Heart right ventricle (tissue), 16 donors: ENCODE measurements at regions not wholly inside any gene's neighbourhood (a gene's known extent, or its start where the extent isn't known, plus 50 kb on each side); places are given as distances from the start of the nearest gene placed in this dataset.

Experiments
- ATAC-seq, 8 donors: fragments of 200-7000 bp; cut with Tn5 transposase; one replicate each; pipeline ENCODE4 v1.9.1; 2020; ENCODE audit warnings: mild to moderate bottlenecking in 8 of 8, moderate library complexity in 8 of 8, moderate number of reproducible peaks in 1 of 8
- DNase-seq, 2 donors: peaks; one replicate each; pipeline ENCODE4 v3.0.0-alpha.2; 2020
- H3K27ac ChIP-seq, 10 donors: fragments of 200-600 bp; sonication (generic) in 2 of 10; one replicate each; pipeline versions ENCODE4 v1.5.0 to v1.8.0; 2020 to 2022; ENCODE audit warnings: mild to moderate bottlenecking in 3 of 10
- H3K27me3 ChIP-seq, 7 donors: fragments of 200-600 bp; one replicate each; pipeline ENCODE4 v1.8.0; 2021 to 2022; ENCODE audit warnings: mild to moderate bottlenecking in 2 of 7
- H3K36me3 ChIP-seq, 9 donors: fragments of 200-600 bp; sonication (generic) in 1 of 9; one replicate each; pipeline versions ENCODE4 v1.5.0 to v1.8.0; 2020 to 2022; ENCODE audit warnings: mild to moderate bottlenecking in 2 of 9
- H3K4me1 ChIP-seq, 9 donors: fragments of 200-600 bp; sonication (generic) in 1 of 9; one replicate each; pipeline versions ENCODE4 v1.5.0 to v1.8.0; 2020 to 2022; ENCODE audit warnings: mild to moderate bottlenecking in 4 of 9
- H3K4me3 ChIP-seq, 10 donors: fragments of 200-600 bp; sonication (generic) in 2 of 10; one replicate each; pipeline versions ENCODE4 v1.5.0 to v1.8.0; 2020 to 2022; ENCODE audit warnings: mild to moderate bottlenecking in 7 of 10, moderate library complexity in 2 of 10
- H3K9me3 ChIP-seq, 11 donors: fragments of 200-600 bp in 10 of 11; sonication (generic) in 2 of 11; one replicate each; pipeline versions ENCODE4 v1.5.0 to v1.8.0; 2013 to 2022; ENCODE audit warnings: mild to moderate bottlenecking in 2 of 11, control low read depth in 1 of 11, moderate library complexity in 1 of 11
- WGBS, 2 donors: extraction: QIAGEN DNeasy Blood & Tissue Kit; methylation state at CpG; one replicate each; pipeline ENCODE4 v1.1.7; 2013; ENCODE audit warnings: inconsistent platforms in 1 of 2; 5-methylcytosine and 5-hydroxymethylcytosine counted together
- intact Hi-C, 10 donors: fragments of 100-400 bp; cut with DNase I; formaldehyde crosslinking; loops; one replicate each; pipeline versions ENCODE4 v1.11.1 to v1.14.2; 2022
- TF ChIP-seq, protein P1 (sequence below), 9 donors: fragments of 200-600 bp; sonication (generic) in 2 of 9; IDR thresholded peaks; one replicate each; pipeline versions ENCODE4 v1.5.0 to v1.8.0; 2021 to 2022; ENCODE audit warnings: antibody characterized with exemption in 9 of 9, mild to moderate bottlenecking in 5 of 9, moderate library complexity in 1 of 9
- donor health status: Arrhythmogenic right ventricular cardiomyopathy.
- donor health status: ischemic (EF 13 %, LVEDD 7.1; RV severe dilation, severe dysfunction).
- donor health status: healthy with polysubstance abuse.
- donor health status: DM: no; HTN: yes; CAD: no.
- donor health status: DM: no; HTN: no; CAD: no.
- donor health status: ischemic (EF 25% LVEDD 6.9; RV normal size, moderate dysfunction).
- donor health status: ischemic (EF 25% LVEDD 5.7; RV mildly dilated, moderate dysfunction).
- donor health status: healthy.
- donor health status: DM: yes; HTN: yes; CAD: no.
- donor health status: Ischemic cardiomyopathy.
- donor health status: ischemic (EF 35%, LVEDD 5.7; RV mildly dilated, moderate dysfunction).
- donor health status: nonischemic (EF 11% LVEDD 7.7; RV severe dilation, severe dysfunction).
- donor health status: DM: yes; HTN: yes; CAD: no.
- donor health status: PGD.
- donor health status: ischemic (EF 29% LVEDD 5.4; RV normal size, mild dysfunction).
- donor health status: nonischemic (EF 23%, LVEDD 6.1; RV moderate dilation, normal function).

DNA sequence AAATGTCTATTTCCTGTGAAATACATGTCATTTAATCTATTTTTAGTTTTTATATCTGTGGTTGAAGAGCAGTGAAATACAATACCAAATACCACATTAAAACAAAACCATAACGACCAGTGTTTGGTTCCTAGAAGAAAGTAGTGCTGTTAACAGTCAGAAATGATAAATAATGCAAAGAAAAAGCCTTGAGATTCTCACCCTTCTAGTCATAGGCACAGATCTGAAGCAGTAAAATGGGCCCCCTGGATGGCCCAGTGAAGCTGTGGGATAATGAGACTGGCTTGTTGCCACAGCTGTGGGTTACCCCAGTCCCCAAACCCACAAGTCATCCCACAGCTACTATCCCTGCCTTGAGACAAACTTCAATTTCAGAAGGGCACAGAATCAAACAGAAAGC, 137.3 kb upstream of the RPL34 start:
- WGBS, 2 donors: 27 to 40% methylated on average over 1 of the region's 1 CpG
- TF ChIP-seq, protein P1, sequence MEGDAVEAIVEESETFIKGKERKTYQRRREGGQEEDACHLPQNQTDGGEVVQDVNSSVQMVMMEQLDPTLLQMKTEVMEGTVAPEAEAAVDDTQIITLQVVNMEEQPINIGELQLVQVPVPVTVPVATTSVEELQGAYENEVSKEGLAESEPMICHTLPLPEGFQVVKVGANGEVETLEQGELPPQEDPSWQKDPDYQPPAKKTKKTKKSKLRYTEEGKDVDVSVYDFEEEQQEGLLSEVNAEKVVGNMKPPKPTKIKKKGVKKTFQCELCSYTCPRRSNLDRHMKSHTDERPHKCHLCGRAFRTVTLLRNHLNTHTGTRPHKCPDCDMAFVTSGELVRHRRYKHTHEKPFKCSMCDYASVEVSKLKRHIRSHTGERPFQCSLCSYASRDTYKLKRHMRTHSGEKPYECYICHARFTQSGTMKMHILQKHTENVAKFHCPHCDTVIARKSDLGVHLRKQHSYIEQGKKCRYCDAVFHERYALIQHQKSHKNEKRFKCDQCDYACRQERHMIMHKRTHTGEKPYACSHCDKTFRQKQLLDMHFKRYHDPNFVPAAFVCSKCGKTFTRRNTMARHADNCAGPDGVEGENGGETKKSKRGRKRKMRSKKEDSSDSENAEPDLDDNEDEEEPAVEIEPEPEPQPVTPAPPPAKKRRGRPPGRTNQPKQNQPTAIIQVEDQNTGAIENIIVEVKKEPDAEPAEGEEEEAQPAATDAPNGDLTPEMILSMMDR (IDR thresholded peaks at IDR 0.05): no peak
- Histone ChIP-seq H3K36me3 (no peaks in the 10 kb centered on the region), H3K9me3 (no peaks in the 10 kb centered on the region), H3K27ac (no peak overlapping the region), H3K4me1 (peaks cover 0 to 8% (median 0%) of the 10 kb centered on the region in 9 donors), H3K4me3 (no peak overlapping the region), H3K27me3 (no peaks in the 10 kb centered on the region)
- ATAC-seq (no peak), DNase-seq (no peak)
- intact Hi-C loops: no loop called here

DNA sequence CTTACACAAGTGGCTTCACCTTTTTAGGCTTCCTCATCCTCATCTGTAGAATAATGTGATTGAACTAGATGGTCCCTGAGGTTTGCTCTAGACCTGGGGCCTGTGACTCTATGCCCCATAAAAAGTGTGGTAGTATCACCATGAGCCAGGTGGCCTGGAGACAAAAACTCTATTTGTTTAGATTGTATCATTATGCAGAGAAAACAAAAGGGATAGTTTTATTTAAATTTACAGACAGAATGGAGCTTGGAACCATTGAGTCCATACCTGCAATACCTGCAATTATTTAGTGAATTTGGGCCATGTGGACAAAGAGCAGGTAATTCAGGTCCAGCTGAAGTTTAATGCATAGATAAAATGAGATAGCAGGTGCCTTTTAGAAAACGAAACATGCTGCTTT, 139.5 kb upstream of the RPL34 start:
- intact Hi-C loops: no loop called here
- H3K9me3 ChIP-seq: no peaks in the 10 kb centered on the region
- no peaks in the 10 kb centered on the region for H3K36me3 ChIP-seq
- ATAC-seq (no peak), DNase-seq (no peak)
- TF ChIP-seq, protein P1 (IDR thresholded peaks at IDR 0.05): no peak
- no peak overlapping the region for H3K27ac ChIP-seq
- 87 to 90% methylated on average over 1 of the region's 1 CpG for WGBS, 2 donors
- H3K4me3 ChIP-seq: no peak overlapping the region
- peaks cover 0 to 4% (median 0%) of the 10 kb centered on the region in 7 donors for H3K27me3 ChIP-seq
- peaks cover 0 to 8% (median 0%) of the 10 kb centered on the region in 9 donors for H3K4me1 ChIP-seq

DNA sequence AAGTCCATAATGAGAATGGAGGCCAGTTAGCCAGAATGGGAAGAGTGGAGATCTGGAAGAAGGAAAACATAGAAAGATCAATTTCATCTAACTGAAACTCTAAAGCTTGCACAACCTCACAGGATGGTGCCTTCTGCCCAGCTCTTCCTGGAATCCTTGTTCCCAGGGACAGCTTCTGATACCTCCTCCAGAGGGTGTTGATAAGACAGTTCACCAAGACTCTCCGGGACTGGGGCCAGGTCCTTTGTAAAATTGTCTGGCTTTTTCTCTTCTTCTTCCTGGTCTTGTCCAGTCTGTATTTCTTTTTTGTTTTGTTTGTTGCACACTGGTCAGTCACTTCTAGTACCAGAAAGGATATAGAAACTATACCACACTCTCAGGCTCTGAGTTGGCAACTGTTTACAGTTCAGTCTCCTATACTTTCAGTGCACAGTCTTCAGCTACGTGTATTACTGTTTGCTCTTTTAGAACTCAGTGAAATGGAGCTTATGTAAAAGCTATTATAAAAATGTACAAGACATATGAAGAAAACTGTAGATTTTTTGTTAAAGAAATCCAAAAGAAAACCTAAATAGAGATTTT, 142.8 kb upstream of the RPL34 start:
- no peak for ATAC-seq
- WGBS, 2 donors: 58 to 61% methylated on average over 2 of the region's 2 CpGs
- intact Hi-C loops: no loop called here
- H3K36me3 ChIP-seq: no peaks in the 10 kb centered on the region
- peaks cover 0 to 4% (median 0%) of the 10 kb centered on the region in 7 donors for H3K27me3 ChIP-seq
- no peak overlapping the region for H3K4me3 ChIP-seq
- DNase-seq: no peak
- TF ChIP-seq, protein P1 (IDR thresholded peaks at IDR 0.05): no peak
- H3K9me3 ChIP-seq: no peaks in the 10 kb centered on the region
- no peak overlapping the region for H3K27ac ChIP-seq
- H3K4me1 ChIP-seq: no peaks in the 10 kb centered on the region

DNA sequence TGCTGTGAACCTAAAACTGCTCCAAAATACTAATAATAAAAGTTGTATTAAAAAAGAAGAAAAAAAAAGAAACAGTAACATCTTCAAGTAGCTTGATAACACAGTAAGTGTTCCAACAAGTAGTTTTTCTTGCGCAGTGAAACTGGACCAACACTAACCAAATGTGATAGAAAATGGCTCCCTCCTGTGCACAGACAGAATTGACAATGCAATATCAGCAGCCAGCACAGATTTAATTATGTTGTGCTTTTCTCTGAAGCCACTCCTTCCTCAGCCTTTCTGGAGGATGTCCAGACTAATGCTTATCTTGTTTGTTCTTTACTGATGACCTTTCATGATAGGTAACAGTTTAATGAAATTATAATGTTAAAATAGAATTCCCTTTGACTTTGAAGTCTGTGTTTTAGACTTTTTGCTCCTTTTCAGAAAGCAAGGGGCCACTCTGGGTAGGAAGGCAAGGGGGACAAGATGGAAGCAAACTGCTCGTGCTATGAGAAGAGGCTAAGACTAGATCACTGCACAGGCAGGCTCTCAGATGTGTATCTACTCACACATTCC, 147.1 kb upstream of the RPL34 start:
- Histone ChIP-seq H3K27me3 (peaks cover 0 to 4% (median 0%) of the 10 kb centered on the region in 7 donors), H3K4me1 (no peaks in the 10 kb centered on the region), H3K4me3 (no peak overlapping the region), H3K27ac (no peak overlapping the region), H3K9me3 (no peaks in the 10 kb centered on the region), H3K36me3 (no peaks in the 10 kb centered on the region)
- intact Hi-C loops: no loop called here
- ATAC-seq (no peak), DNase-seq (no peak)
- 65 to 70% methylated on average over 2 of the region's 2 CpGs for WGBS, 2 donors
- TF ChIP-seq, protein P1 (IDR thresholded peaks at IDR 0.05): no peak
